GM21723 (cell line): ENCODE measurements at regions not wholly inside any gene's neighbourhood (a gene's known extent, or its start where the extent isn't known, plus 50 kb on each side); places are given as distances from the start of the nearest gene placed in this dataset.

Experiments used
- ATAC-seq: cut with Tn5 transposase; IDR thresholded peaks from one replicate; pipeline ENCODE4 v1.9.1; 2021; ENCODE audit warnings: mild to moderate bottlenecking, moderate library complexity; ENCODE audit not compliant: unreplicated experiment

GRCh38 chr2:106572541-106573450, 85.6 kb downstream of the CD8B2 start:
- ATAC-seq = no peak

DNA sequence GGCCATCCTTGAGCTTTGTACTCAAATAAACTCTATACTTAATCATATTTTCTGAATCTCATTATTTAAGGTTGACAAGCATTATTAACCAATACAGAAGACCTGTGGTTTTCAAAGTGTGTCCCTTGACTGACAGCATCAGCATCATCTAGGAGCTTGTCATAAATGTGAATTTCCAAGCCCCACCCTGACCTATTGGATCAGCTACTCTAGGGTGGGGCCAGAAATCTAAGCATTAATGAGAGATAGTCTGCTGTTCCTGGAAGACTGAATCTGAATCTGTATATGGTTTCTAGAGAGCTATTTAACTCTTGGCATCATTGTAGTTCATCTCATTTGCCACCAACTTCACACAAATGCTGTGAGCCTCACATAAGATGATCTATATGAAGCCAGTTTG, 86.6 kb downstream of the CD8B2 start:
- ATAC-seq = no peak

GRCh38 chr2:106575955-106576354, 88.8 kb downstream of the CD8B2 start:
- no peak for ATAC-seq

- ATAC-seq = no peak
These were observed 90.1 kb downstream of the CD8B2 start for GRCh38 chr2:106577255-106577651.

- ATAC-seq = no peak
These were observed 92.6 kb downstream of the CD8B2 start for GRCh38 chr2:106579750-106580197.

DNA sequence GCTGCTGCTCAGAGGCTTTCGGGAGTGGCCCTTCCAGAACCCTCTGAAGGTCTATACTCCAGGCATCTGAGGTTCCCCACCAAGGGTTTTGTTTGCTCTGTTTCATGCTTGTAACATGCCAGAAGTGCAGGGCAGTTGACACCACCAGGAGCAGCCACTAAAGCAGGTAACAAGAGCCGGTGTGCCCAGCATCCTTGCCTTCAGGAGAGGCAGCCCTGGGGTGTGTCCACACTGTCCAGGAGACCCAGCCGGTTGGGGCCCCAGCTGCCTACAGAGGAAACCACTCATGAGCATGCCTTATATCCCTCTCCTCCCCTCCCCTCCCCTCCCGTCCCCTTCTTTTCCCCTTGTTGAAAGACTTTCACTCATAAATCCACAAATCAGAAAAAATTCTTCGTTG, 93.1 kb downstream of the CD8B2 start:
- no peak for ATAC-seq

- ATAC-seq = no peak
These were observed 94.2 kb downstream of the CD8B2 start for GRCh38 chr2:106581328-106581727.

- no peak for ATAC-seq
These were observed 94.6 kb downstream of the CD8B2 start for GRCh38 chr2:106581755-106582147.

GRCh38 chr2:106582148-106583143, 95.3 kb downstream of the CD8B2 start:
- ATAC-seq = peak; percentile 78

DNA sequence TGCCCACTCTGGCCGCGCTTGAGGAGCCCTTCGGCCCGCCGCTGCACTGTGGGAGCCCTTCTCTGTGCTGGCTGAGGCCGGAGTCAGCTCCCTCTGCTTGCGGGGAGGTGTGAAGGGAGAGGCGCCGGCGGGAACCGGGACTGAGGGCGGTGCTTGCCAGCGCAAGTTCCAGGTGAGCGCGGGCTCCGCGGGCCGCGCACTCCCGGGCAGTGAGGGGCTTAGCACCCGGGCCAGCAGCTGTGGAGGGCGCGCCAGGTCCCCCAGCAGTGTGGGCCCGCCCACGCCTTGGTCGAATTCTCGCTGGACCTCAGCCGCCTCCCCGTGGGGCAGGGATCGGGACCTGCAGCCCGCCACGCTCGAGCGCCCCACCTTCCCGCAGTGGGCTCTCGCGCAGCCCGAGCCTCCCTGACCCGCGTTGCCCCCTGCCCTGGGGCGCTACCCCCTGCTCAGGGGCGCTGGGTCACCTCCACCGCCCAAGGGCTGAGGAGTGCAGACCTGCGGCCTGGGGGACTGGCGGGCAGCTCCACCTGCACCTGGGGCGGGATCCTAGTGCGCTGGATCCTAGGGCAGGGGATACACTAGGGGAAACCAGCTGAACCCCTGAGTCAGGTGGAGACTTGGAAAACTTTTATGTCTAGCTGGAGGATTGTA, 97.3 kb downstream of the CD8B2 start:
- no peak for ATAC-seq

DNA sequence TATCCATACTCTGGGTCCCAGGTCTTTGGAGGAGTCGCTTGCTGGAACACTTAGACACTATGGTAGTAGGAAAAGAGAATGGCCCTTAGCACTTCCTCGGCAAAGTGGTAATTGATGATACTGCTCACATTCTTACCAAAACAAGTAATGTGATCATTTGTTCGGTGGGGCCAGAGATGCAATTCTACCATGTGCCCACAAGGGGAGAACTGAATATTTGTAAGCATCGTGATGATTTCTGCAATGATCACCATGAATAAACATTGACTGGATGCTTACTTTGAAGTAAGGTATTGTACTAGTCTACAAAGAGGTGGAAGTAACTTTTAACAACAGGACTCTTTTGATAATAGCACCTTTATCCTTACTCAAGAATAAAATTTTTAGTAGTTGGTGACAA, 109.7 kb downstream of the CD8B2 start:
- ATAC-seq = no peak

GRCh38 chr2:106599540-106599939, 112.4 kb downstream of the CD8B2 start:
- ATAC-seq = no peak

GRCh38 chr2:106602042-106602441, 114.9 kb downstream of the CD8B2 start:
- ATAC-seq = no peak

GRCh38 chr2:106606652-106607051, 119.5 kb downstream of the CD8B2 start:
- ATAC-seq = no peak

GRCh38 chr2:106607371-106607770, 120.2 kb downstream of the CD8B2 start:
- ATAC-seq = no peak

- no peak for ATAC-seq
These were observed 122.6 kb downstream of the CD8B2 start for GRCh38 chr2:106609780-106610179.

GRCh38 chr2:106614511-106615291, 127.5 kb downstream of the CD8B2 start:
- no peak for ATAC-seq

GRCh38 chr2:106618614-106619013, 131.4 kb downstream of the CD8B2 start:
- ATAC-seq = no peak

DNA sequence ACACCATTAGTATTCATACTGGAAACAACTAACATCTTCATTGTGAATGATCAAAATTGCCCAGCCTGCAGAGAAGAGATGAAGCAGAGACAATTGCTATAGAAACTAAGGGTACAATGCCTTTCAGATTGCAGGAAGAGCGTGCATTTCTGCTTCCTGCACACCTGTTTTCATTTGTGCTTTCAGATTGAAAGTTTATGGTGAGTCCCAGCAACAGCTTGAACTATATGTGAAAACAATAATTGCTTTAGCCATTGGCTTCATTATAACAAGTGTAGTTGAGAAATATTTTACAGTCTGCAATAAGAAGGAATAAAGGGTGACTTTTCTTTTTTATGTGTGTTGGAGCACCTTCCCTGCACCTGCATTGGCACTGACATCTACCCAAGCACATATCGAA, 136.3 kb downstream of the CD8B2 start:
- ATAC-seq = no peak

DNA sequence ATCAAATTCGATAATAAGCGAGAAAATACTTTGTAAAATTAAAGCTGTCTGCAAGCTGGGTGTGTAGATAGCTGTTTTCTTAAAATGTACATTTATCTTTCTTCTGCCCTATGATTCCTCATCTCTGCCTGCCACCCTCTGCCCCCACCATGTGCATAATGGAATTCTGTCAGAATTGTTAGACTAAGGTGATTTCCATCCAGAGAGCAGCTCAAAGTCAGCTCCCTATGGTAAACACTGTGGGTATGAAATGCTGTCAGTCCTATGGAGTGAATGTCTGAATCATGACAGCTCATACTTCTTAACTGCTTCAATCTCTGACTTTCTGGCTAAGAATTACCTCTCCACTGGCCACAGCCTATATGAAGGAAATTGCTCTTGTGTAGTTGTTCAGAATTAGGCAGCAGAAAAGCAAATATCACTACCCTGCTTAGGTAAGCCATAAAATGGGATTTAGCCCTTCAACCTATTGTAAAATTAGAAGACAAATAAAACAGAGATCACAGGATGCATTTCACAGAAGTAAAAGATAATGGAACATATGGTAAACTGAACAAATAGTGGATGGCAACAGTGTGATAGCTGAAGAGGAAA, 137.7 kb downstream of the CD8B2 start:
- no peak for ATAC-seq
